ENCODE measurements at regions not wholly inside any gene's neighbourhood (a gene's known extent, or its start where the extent isn't known, plus 50 kb on each side); places are given as distances from the start of the nearest gene placed in this dataset.

DNA sequence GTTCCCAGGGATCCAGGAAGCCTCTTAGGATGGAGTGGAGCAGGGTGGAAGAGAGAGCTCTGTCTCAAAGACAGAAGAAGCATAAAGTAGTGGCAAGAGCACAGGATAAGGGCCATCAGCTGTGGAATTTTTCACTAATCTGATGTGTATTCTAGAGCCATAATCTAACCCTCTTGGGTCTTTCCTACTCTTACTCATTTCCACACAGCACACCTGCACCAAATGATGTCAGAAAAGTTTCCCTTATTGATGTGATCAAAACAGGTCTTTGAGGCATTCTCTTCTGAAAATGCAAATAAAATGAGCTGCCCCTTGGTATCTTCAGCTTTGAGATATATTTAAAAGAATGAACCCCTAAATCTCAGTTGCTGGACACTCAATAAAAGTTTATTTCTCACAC lies 415.1 kb upstream of the CHST9 start:
- intact Hi-C loops (cut with micrococcal nuclease) = no loop called here
- Histone ChIP-seq H3K4me3 (replicated peaks in 1 of 3; ENCODE audit: low read depth in 2 of 3, low read length in 3 of 3) (no peak overlapping the region), H3K79me2 (ENCODE audit: insufficient read depth, low read length) (no peaks in the 10 kb centered on the region), H4K20me1 (ENCODE audit: insufficient read depth, low read length) (no peaks in the 10 kb centered on the region), H3K36me3 (replicated peaks in 1 of 2; ENCODE audit: control insufficient read depth in 1 of 2, insufficient read depth in 2 of 2, low read length in 2 of 2) (no peaks in the 10 kb centered on the region), H3K9me3 (replicated peaks in 1 of 2; ENCODE audit: control insufficient read depth in 1 of 2, insufficient read depth in 1 of 2, low read length in 2 of 2) (no peaks in the 10 kb centered on the region), H3K9ac (ENCODE audit: insufficient read depth, low read length, poor library complexity, severe bottlenecking) (no peak overlapping the region), H3K27me3 (ENCODE audit: control insufficient read depth in 2 of 2, insufficient read depth in 2 of 2, low read length in 2 of 2) (no peaks in the 10 kb centered on the region), H3K4me2 (replicated peaks; ENCODE audit: extremely low read depth, low read length, poor library complexity, severe bottlenecking) (no peak overlapping the region), H3K27ac (ENCODE audit: low read depth in 1 of 2, low read length in 2 of 2) (no peak overlapping the region), H3K4me1 (ENCODE audit: control insufficient read depth in 1 of 2, insufficient read depth in 2 of 2, low read length in 2 of 2) (no peaks in the 10 kb centered on the region), H2AFZ (ENCODE audit: insufficient read depth, low read depth, low read length, poor library complexity, severe bottlenecking) (no peak overlapping the region)
- Mint-ChIP-seq H3K36me3 (no peaks in the 10 kb centered on the region), H3K4me1 (no peaks in the 10 kb centered on the region), H3K27ac (no peak overlapping the region), H3K4me3 (no peak overlapping the region), H3K9me3 (peaks cover 0 to 3% (median 0%) of the 10 kb centered on the region in 7 donors), H3K27me3 (ENCODE audit: low read depth in 3 of 3) (peaks cover 0 to 1% (median 1%) of the 10 kb centered on the region in 3 donors)
- DNase-seq = no peak
- TF ChIP-seq, protein P1, sequence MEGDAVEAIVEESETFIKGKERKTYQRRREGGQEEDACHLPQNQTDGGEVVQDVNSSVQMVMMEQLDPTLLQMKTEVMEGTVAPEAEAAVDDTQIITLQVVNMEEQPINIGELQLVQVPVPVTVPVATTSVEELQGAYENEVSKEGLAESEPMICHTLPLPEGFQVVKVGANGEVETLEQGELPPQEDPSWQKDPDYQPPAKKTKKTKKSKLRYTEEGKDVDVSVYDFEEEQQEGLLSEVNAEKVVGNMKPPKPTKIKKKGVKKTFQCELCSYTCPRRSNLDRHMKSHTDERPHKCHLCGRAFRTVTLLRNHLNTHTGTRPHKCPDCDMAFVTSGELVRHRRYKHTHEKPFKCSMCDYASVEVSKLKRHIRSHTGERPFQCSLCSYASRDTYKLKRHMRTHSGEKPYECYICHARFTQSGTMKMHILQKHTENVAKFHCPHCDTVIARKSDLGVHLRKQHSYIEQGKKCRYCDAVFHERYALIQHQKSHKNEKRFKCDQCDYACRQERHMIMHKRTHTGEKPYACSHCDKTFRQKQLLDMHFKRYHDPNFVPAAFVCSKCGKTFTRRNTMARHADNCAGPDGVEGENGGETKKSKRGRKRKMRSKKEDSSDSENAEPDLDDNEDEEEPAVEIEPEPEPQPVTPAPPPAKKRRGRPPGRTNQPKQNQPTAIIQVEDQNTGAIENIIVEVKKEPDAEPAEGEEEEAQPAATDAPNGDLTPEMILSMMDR (IDR thresholded peaks at IDR 0.05) = no peak

DNA sequence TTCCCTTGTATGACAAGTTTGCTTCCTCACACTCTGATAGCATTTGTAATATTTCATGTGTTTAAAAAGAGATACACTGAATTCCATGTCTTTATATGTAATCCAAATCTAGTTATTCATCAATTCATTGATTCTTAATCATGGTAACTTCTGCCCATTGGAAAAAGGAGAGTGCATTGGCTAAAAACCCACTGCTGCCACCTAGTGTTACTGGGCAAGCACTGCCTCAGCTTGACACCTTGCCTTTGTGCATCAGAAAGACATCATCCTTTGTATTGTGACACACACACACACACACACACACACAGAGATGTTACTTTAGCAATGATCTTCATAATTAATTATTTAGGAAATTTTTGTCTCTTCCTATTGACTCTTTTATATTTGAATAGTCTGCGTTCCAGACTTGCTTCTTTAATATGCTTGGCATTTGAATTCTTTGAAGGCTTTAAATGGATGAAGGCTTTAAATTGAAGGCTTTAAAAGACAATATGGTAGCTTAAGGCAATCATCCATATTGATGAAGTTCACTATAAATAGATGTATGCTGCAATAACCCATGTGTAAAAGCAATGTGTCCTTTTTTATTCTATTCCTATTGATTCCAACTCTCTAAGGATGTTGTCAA lies 414.2 kb upstream of the CHST9 start:
- intact Hi-C loops (cut with micrococcal nuclease) = loop anchor here in 1 of 2 donors (5.0 kb wide), 1 partner anchor 977 kb away; no protein-coding TSS in a partner anchor
- peaks cover 0 to 3% (median 0%) of the 10 kb centered on the region in 7 donors for H3K9me3 Mint-ChIP-seq

More for the DNA sequence above, 414.2 kb upstream of the CHST9 start:
- no peak overlapping the region for H3K4me3 Mint-ChIP-seq
- WGBS (ENCODE audit: insufficient coverage) = no CpG with 5 or more reads among the region's 1 CpG
- Histone ChIP-seq H3K9me3 (replicated peaks in 1 of 2; ENCODE audit: control insufficient read depth in 1 of 2, insufficient read depth in 1 of 2, low read length in 2 of 2) (no peaks in the 10 kb centered on the region), H4K20me1 (ENCODE audit: insufficient read depth, low read length) (no peaks in the 10 kb centered on the region), H3K4me3 (replicated peaks in 1 of 3; ENCODE audit: low read depth in 2 of 3, low read length in 3 of 3) (no peak overlapping the region), H3K79me2 (ENCODE audit: insufficient read depth, low read length) (no peaks in the 10 kb centered on the region), H2AFZ (ENCODE audit: insufficient read depth, low read depth, low read length, poor library complexity, severe bottlenecking) (no peak overlapping the region), H3K4me1 (ENCODE audit: control insufficient read depth in 1 of 2, insufficient read depth in 2 of 2, low read length in 2 of 2) (no peaks in the 10 kb centered on the region), H3K27ac (ENCODE audit: low read depth in 1 of 2, low read length in 2 of 2) (no peak overlapping the region), H3K4me2 (replicated peaks; ENCODE audit: extremely low read depth, low read length, poor library complexity, severe bottlenecking) (no peak overlapping the region), H3K36me3 (replicated peaks in 1 of 2; ENCODE audit: control insufficient read depth in 1 of 2, insufficient read depth in 2 of 2, low read length in 2 of 2) (no peaks in the 10 kb centered on the region), H3K9ac (ENCODE audit: insufficient read depth, low read length, poor library complexity, severe bottlenecking) (no peak overlapping the region), H3K27me3 (ENCODE audit: control insufficient read depth in 2 of 2, insufficient read depth in 2 of 2, low read length in 2 of 2) (no peaks in the 10 kb centered on the region)
- TF ChIP-seq, protein P1 (IDR thresholded peaks at IDR 0.05) = peak; percentile 86
- peak in 2 of 3 donors; percentile 10 to 15 for DNase-seq
- peaks cover 0 to 1% (median 1%) of the 10 kb centered on the region in 3 donors for H3K27me3 Mint-ChIP-seq (ENCODE audit: low read depth in 3 of 3)
- no peaks in the 10 kb centered on the region for H3K4me1 Mint-ChIP-seq
- no peak overlapping the region for H3K27ac Mint-ChIP-seq
- H3K36me3 Mint-ChIP-seq = no peaks in the 10 kb centered on the region
